SJSA1 (cell line): ENCODE measurements at regions not wholly inside any gene's neighbourhood (a gene's known extent, or its start where the extent isn't known, plus 50 kb on each side); places are given as distances from the start of the nearest gene placed in this dataset.

Source experiments
- DNase-seq, 2 experiments: peaks; one replicate each; pipeline ENCODE4 v3.0.0-alpha.2; 2015 to 2020; ENCODE audit warnings: low spot score in 2 of 2, low read depth in 1 of 2
- H3K27ac ChIP-seq: fragments of 250-450 bp; sonication (Bioruptor Pico); 2 replicates; pipeline ENCODE4 v1.5.1; 2020; ENCODE audit warnings: mild to moderate bottlenecking, moderate library complexity
- H3K27me3 ChIP-seq: fragments of 250-450 bp; sonication (Bioruptor Pico); replicated peaks from 2 replicates; pipeline ENCODE4 v1.5.1; 2020; ENCODE audit warnings: mild to moderate bottlenecking, moderate library complexity
- H3K36me3 ChIP-seq: fragments of 250-450 bp; sonication (Bioruptor Pico); 2 replicates; pipeline ENCODE4 v1.5.1; 2020; ENCODE audit warnings: mild to moderate bottlenecking
- H3K4me1 ChIP-seq: fragments of 250-450 bp; sonication (Bioruptor Pico); replicated peaks from 2 replicates; pipeline ENCODE4 v1.6.1; 2021; ENCODE audit warnings: mild to moderate bottlenecking
- H3K4me3 ChIP-seq: fragments of 250-450 bp; sonication (Bioruptor Pico); 2 replicates; pipeline ENCODE4 v1.5.1; 2020; ENCODE audit warnings: mild to moderate bottlenecking
- H3K9me3 ChIP-seq: fragments of 250-450 bp; sonication (Bioruptor Pico); replicated peaks from 2 replicates; pipeline ENCODE4 v1.5.1; 2020; ENCODE audit warnings: mild to moderate bottlenecking

DNA sequence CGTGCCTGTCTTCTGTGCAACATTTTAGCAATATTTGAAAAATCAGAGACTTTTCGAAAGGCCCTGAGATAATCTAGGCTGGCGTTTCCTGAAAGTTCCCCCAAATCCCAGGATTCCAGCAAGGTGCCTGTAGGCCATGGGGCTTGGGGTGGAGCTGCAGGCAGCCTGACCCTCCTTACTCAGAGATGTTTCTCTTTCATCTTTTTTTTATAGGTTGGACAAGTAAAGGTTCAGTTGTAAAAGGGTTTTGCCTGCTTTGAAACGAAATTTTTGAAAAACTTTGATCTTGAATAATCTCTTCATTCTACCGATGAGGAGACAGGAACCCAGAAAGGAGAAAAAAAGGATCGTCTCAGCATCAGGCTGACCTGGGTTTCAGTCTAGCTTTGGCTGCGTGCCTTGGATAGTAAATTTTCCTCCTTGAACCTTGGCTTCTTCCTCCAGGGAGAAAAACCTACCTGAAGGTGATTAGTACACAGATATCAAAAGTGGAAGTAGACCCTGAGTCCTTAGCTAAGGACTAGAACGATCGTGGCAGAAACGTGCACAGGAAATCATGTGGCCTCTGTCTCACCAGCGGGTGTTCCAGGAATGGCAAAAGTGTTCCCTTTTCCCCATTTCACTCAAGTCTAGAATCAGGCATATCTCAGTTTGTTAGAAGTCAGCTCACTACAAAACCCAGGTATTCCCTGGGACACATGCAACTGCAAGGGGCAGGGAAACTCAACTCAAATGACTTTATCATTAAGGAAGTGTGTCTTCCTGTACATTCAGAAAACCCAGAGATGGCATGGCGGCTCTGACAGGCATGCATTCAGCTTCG is 128.2 kb upstream of the PTPN1 start:
- Histone ChIP-seq H3K36me3 (no peaks in the 10 kb centered on the region), H3K4me3 (no peak overlapping the region), H3K27me3 (no peaks in the 10 kb centered on the region), H3K27ac (no peak overlapping the region), H3K4me1 (peaks cover 3% of the 10 kb centered on the region), H3K9me3 (no peaks in the 10 kb centered on the region)
- no peak for DNase-seq

DNA sequence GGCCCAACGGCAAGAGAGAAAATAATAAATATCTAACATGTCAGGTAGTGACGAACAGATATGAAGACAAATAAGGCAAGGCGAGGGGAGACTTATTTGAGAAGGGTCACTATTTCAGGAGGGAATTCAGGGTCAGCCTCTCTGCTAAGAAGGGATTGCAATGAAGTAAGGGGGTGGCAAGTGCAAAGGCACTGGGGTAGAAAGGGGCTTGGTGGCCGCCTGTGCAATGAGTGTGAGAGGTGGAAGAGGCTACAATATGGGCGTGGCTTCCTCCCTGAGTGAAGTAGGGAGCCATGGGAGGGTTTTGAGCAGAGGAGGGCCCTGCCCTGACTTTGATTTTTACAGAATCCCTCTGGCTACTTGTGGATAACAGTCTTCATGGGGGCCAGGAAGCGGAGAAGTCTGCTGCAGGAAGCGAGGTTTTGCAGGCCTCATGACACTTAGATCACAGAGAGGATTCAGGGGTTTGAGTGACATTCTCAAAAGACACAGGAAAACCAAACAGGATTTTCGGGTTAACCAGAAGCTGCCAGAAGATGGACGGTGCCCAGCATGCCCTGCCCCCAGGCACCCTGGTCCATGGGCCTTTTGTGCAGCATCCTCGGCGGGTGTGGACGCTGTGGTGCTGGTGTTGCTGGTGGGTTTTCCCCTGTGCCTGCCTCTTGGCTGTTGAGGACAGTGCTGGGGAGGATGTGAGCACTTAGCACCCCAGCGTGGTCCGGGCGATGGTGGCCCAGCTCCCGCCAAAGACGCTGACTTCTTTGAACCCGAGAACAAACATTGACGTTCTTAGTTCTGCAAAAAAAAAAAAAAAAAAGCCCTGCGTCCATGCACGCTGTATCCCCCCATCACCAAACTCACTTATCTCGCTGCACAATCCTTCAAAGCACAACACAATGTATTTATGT is 124.2 kb upstream of the PTPN1 start:
- Histone ChIP-seq H3K27me3 (no peaks in the 10 kb centered on the region), H3K4me3 (no peak overlapping the region), H3K9me3 (no peaks in the 10 kb centered on the region), H3K4me1 (no peaks in the 10 kb centered on the region), H3K27ac (no peak overlapping the region), H3K36me3 (no peaks in the 10 kb centered on the region)
- no peak for DNase-seq

DNA sequence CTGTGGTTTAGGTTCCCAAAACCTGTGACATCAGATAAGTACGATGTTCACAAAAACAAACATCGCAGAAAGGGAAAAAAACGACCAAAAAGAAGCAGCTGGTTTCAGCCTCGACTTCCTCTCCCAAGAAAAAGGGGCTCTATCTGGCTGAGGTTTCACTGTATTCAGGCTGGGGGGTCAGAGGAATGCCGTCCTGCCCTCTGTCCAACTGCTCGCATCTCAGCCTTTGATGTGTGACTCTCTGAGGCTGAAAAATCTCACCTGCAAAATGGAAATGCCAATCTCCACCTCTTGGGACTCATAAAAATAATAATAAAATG is 123.6 kb upstream of the PTPN1 start:
- Histone ChIP-seq H3K9me3 (no peaks in the 10 kb centered on the region), H3K27me3 (no peaks in the 10 kb centered on the region), H3K4me3 (no peak overlapping the region), H3K27ac (no peak overlapping the region), H3K4me1 (no peaks in the 10 kb centered on the region), H3K36me3 (no peaks in the 10 kb centered on the region)
- no peak for DNase-seq

DNA sequence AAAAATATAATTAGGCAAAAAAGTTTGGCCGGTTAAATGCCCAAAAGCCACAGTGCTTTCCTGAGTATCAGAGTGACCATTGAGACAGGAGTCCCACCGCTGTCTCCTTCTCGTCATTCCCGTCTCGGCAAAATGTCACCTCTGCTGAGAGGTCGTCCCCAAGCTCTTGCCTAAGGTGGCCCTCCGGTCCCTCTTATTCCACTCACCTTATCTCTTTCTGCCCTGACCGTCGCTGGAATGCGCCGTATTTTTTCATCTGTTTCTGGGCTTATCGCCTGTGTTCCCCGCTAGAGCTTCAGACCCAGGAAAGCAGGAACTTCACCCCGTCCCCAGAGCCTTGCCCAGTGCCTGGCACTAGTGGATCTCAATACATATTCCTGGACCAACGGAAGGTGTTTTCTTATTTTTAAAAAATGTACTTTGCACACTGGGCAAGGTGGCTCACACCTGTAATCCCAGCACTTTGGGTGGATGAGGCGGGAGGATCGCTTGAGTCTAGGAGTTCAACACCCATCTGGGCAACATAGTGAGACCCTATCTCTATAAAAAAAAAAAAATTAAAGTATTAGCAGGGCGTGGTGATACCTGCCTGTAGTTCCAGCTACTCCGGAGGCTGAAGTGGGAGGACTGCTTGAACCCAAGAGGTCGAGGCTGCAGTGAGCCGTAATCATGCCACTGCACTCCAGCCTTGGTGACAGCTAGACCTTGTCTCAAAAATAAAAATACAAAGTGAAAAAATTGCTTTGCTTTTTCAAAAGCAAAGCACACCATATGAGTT is 122.8 kb upstream of the PTPN1 start:
- no peak for DNase-seq
- Histone ChIP-seq H3K27me3 (no peaks in the 10 kb centered on the region), H3K9me3 (no peaks in the 10 kb centered on the region), H3K4me3 (no peak overlapping the region), H3K36me3 (no peaks in the 10 kb centered on the region), H3K27ac (no peak overlapping the region), H3K4me1 (no peaks in the 10 kb centered on the region)

DNA sequence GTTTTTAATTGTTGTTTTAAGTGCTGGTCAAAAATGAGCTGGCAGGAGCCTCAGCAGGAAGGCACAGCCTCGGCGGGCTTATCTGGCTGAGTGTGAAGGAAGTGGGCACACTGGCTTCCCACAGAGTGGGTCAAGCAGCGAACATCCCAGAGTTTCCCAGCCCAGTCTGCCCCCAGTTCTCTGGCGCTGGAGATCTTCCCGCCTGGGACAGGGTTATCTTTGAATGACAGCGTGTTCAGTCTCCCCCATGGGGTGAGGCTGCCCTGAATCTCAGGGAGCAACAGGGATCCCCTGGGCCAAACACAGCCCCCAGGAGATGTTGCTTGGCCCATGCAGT is 122.2 kb upstream of the PTPN1 start:
- Histone ChIP-seq H3K36me3 (no peaks in the 10 kb centered on the region), H3K4me1 (no peaks in the 10 kb centered on the region), H3K27me3 (no peaks in the 10 kb centered on the region), H3K27ac (no peak overlapping the region), H3K4me3 (no peak overlapping the region), H3K9me3 (no peaks in the 10 kb centered on the region)
- no peak for DNase-seq

DNA sequence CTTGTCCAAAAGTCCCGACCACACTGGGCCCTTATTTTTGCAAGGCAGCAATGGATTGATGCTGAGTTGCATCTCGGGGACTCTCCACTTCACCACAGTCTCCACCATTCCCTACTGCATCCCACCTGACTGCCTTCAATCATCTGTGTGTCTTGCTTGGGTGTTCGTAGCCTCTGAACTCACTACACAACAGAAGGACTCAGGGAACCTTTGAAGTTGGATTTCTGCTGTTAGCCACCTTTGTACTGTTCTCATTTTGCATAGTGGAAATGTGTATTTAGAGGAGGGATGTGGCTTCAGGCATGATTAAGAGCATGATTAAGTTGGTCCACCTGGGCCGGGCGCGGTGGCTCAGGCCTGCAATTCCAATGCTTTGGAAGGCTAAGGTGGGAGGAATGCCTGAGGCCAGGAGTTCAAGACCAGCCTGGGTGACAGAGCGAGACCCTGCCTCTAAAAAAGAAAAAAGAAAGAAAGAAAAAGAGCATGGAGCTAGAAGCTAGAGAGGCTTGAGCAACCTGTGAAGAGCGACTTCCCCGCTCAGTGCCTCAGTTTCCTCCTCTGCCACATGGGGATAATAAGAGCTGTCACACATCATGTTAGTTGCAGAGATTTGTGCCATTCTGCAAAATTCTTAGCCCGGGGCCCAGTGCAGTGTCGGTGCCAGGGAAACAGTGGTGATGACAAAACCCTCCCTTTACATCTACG is 121.3 kb upstream of the PTPN1 start:
- no peak for DNase-seq

DNA sequence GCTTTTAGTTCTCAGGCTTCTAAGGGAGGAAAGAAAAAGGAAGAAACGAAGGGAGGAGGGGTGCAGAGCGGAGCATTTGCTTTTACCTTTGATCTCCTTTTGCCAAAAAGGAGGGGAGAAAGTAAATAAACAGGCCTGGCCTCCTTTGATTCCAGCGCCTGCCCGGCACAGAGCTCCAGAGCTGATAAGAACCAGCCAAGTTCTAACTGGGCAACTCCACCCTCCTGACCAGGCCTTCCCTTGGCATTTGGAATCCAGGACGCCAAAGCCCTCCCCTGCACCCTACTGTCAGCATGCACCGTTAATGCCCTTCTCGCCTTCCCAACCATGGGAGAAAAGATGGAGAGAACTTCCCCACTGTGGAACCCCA is 120.8 kb upstream of the PTPN1 start:
- no peak for DNase-seq
- Histone ChIP-seq H3K36me3 (no peaks in the 10 kb centered on the region), H3K4me3 (no peak overlapping the region), H3K4me1 (no peaks in the 10 kb centered on the region), H3K9me3 (no peaks in the 10 kb centered on the region), H3K27ac (no peak overlapping the region), H3K27me3 (no peaks in the 10 kb centered on the region)

More for the DNA sequence above, 121.3 kb upstream of the PTPN1 start:
- no peaks in the 10 kb centered on the region for H3K36me3 ChIP-seq
- H3K4me3 ChIP-seq, result no peak overlapping the region
- no peaks in the 10 kb centered on the region for H3K9me3 ChIP-seq
- no peaks in the 10 kb centered on the region for H3K4me1 ChIP-seq
- H3K27ac ChIP-seq, result no peak overlapping the region
- no peaks in the 10 kb centered on the region for H3K27me3 ChIP-seq

DNA sequence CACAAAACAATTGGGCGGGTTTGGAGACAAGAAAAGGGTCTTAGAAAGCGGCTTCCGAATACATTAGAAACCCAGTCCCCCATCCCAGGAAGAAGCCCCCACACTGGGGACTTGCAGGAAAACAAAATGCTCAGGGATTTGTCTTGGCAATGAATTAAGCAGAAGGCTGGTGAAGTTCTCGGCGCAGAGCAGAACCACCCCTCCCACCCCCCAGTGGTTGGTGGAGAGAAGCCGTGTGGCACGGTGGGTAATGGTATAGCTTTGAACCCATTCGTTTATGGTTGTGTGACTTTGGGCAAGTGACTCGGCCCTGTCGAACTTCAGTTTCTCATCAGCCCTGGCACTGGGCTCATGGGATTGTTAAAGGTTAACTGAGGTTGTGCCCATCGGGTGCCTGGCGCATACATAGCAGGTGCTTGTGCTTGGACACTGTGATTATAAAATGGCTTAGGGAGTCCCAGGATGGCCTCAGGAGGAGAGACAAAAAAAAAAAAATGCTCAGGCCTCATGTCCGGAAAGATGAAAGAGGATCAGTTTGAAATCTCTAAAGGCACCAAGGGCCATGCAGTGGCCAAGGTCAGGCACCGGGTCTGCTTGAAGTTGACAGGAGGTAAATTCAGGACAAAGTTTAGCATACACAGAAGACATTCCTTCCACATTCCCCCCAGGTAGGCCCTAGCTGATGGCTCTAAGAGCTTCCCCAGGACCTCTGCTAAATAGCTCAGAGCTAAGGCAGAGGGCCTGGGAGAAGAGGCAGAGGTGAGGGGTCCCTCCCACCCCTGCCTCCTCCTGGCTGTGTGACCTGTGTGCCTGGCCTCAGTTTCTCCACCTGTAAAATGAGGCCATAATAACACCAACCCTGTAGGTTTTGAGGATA is 120.1 kb upstream of the PTPN1 start:
- no peaks in the 10 kb centered on the region for H3K4me1 ChIP-seq
- no peak for DNase-seq
- H3K27ac ChIP-seq, result no peak overlapping the region
- H3K36me3 ChIP-seq, result no peaks in the 10 kb centered on the region
- H3K4me3 ChIP-seq, result no peak overlapping the region
- no peaks in the 10 kb centered on the region for H3K9me3 ChIP-seq
- H3K27me3 ChIP-seq, result no peaks in the 10 kb centered on the region

DNA sequence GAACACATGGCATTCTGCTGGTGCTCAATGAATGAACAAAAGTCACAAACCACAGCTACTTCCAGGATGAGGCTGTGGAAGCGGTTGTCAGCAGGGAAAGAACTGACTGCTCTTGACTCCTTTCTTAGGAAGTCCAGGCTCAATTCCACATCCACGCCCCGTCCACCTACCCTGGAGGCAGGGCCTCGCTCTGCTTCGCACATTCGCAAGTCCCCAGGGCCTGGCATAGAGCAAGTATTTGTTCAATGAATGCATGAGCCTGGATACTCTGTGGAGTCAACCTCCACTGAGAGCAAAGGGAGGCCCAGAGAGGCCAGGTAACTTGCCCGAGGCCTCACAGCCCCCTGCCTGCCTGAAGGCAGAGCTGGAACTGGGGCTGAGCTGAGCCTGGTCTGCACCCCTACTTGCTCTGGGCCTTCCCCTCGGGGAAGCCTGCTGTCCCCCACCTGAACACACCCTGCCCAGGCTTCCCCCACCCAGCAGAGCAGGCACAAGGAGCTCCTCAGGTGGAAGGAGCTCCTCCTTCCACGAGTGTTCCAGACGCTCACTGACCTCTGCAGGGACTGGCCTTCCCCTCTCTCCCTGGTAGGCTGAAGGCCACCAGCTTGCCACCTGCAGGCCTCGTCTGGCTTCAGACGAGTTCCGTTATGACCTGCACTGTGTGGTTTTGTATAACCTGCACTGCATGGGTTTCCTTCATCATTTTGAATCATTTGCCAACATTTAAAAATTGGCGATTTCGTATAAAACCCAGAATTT is 119.3 kb upstream of the PTPN1 start:
- no peak for DNase-seq
- Histone ChIP-seq H3K27me3 (no peaks in the 10 kb centered on the region), H3K4me3 (no peak overlapping the region)

DNA sequence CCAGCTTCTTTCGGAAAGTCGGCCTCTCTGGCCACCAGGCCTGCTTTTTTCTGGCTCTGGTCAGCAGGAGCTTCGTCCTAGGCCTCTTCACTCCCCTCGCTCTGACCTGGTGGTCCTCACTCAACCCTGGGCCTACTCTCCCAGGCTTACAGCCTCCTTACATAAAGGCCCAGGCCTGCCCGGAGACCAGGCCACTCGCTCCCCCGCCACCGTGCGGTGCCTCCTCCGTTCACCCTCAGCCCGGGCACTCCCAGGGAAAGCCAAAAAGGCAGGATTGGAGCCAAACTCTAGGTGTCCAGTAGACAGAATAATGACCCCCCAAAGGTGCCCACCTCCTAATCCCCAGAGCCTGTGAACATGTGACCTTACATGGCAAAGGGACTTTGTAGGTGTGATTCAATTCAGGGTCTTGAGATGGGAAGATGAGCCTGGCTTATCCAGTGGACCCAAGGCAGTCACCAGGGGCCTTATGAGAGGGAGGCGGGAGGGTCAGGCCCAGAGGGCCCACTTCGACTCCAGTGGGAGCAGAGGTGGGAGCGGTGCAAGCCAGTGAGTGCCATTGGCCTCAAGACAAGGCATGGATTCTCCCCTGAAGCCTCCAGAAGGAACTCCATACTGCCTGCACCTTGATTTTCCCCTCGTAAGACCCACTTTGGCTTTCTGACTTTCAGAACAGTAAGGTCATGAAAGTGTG is 118.6 kb upstream of the PTPN1 start:
- H3K27ac ChIP-seq, result no peak overlapping the region
- no peaks in the 10 kb centered on the region for H3K36me3 ChIP-seq
- no peak for DNase-seq
- H3K4me1 ChIP-seq, result no peaks in the 10 kb centered on the region
- H3K27me3 ChIP-seq, result no peaks in the 10 kb centered on the region
- no peak overlapping the region for H3K4me3 ChIP-seq
- H3K9me3 ChIP-seq, result no peaks in the 10 kb centered on the region

More for the DNA sequence above, 119.3 kb upstream of the PTPN1 start:
- H3K9me3 ChIP-seq, result no peaks in the 10 kb centered on the region
- H3K27ac ChIP-seq, result no peak overlapping the region
- H3K4me1 ChIP-seq, result no peaks in the 10 kb centered on the region
- no peaks in the 10 kb centered on the region for H3K36me3 ChIP-seq

DNA sequence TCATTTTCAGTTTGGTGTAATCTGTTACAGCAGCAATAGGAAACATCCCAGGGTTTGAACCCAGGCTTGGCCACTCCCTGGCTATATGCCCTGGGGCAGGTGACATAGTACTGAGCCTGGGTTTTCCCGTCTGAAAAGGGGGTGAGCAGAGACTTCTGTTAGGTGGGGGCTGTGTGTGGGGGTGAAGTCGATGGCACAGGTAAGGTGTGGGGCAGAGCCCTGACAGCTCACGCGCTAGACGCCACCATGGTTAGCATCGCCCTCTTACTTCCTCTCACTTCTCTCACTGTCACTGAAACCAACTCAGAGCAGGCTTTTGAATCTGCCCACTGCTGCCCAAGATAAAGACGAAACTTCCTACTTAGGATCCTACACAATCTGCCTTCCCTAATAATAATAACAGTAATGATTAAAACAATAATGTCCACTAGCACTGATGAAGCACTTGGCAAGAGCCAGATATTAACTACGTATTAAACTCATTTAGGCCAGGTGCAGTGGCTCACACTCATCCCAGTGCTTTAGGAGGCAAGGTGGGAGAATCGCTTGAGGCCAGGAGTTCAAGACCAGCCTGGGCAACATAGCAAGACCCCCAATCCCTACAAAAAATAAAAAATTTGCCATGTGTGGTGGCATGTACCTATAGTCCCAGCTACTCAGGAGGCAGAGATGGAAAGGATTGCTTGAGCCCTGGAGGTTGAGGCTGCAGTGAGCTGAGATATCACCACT is 117.9 kb upstream of the PTPN1 start:
- Histone ChIP-seq H3K27ac (no peak overlapping the region), H3K4me1 (no peaks in the 10 kb centered on the region), H3K36me3 (no peaks in the 10 kb centered on the region), H3K9me3 (no peaks in the 10 kb centered on the region), H3K4me3 (no peak overlapping the region), H3K27me3 (no peaks in the 10 kb centered on the region)
- DNase-seq, result no peak
